Loucy (cell line): ENCODE measurements at regions not wholly inside any gene's neighbourhood (a gene's known extent, or its start where the extent isn't known, plus 50 kb on each side); places are given as distances from the start of the nearest gene placed in this dataset.
A peak's percentile ranks its signal among the peaks of the same experiment; 100 is the strongest.

Source experiments
- H2AFZ ChIP-seq: fragments of 200-600 bp; sonication (generic); 2 replicates; pipeline ENCODE4 v1.6.0; 2016; ENCODE audit warnings: antibody characterized with exemption, mild to moderate bottlenecking, low read length, moderate library complexity
- H3F3A ChIP-seq: fragments of 200-600 bp; 2 replicates; pipeline ENCODE4 v1.6.0; 2016; ENCODE audit warnings: antibody characterized with exemption, low read depth, mild to moderate bottlenecking
- H3K27me3 ChIP-seq: fragments of 200-600 bp; sonication (generic); 2 replicates; pipeline ENCODE4 v1.6.1; 2014; ENCODE audit warnings: low read length, mild to moderate bottlenecking; ENCODE audit not compliant: insufficient read depth, poor library complexity, severe bottlenecking
- H3K36me3 ChIP-seq: fragments of 200-600 bp; sonication (generic); 2 replicates; pipeline ENCODE4 v1.6.1; 2016; ENCODE audit warnings: low read length; ENCODE audit not compliant: insufficient read depth
- H3K4me1 ChIP-seq: fragments of 200-600 bp; sonication (generic); 2 replicates; pipeline ENCODE4 v1.5.1; 2014; ENCODE audit warnings: low read length, mild to moderate bottlenecking; ENCODE audit not compliant: insufficient read depth, poor library complexity, severe bottlenecking
- H3K4me2 ChIP-seq: fragments of 200-600 bp; sonication (generic); 2 replicates; pipeline ENCODE4 v1.6.0; 2014; ENCODE audit warnings: antibody characterized with exemption, low read length, low read depth, mild to moderate bottlenecking; ENCODE audit not compliant: poor library complexity, severe bottlenecking
- H3K4me3 ChIP-seq: fragments of 200-600 bp; sonication (generic); 2 replicates; pipeline ENCODE4 v1.5.1; 2014; ENCODE audit warnings: low read length, mild to moderate bottlenecking, mixed read lengths; ENCODE audit not compliant: poor library complexity, severe bottlenecking
- H3K79me2 ChIP-seq: fragments of 200-600 bp; sonication (generic); 2 replicates; pipeline ENCODE4 v1.6.1; 2014; ENCODE audit warnings: low read length; ENCODE audit not compliant: insufficient read depth
- H3K9ac ChIP-seq: fragments of 200-600 bp; sonication (generic); 2 replicates; pipeline ENCODE4 v1.6.0; 2014; ENCODE audit warnings: mild to moderate bottlenecking, low read depth, low read length, moderate library complexity; ENCODE audit not compliant: poor library complexity, severe bottlenecking
- H3K9me2 ChIP-seq: fragments of 200-600 bp; sonication (generic); replicated peaks from 2 replicates; pipeline ENCODE4 v1.6.1; 2016; ENCODE audit warnings: low read depth, low read length, mixed read lengths
- H3K9me3 ChIP-seq: fragments of 200-600 bp; sonication (generic); 2 replicates; pipeline ENCODE4 v1.6.1; 2014; ENCODE audit warnings: mild to moderate bottlenecking, antibody characterized with exemption, low read length, low read depth; ENCODE audit not compliant: insufficient read depth
- H4K20me1 ChIP-seq: fragments of 200-600 bp; sonication (generic); 2 replicates; pipeline ENCODE4 v1.6.0; 2014; ENCODE audit warnings: antibody characterized with exemption, low read length, mild to moderate bottlenecking; ENCODE audit not compliant: insufficient read depth, poor library complexity, severe bottlenecking
- CTCF ChIP-seq: fragments of 200-600 bp; sonication (generic); conservative IDR thresholded peaks from 2 replicates; pipeline ENCODE4 v1.5.1; 2014; ENCODE audit warnings: mild to moderate bottlenecking, antibody characterized with exemption, low read length
- EZH2phosphoT487 ChIP-seq: fragments of 200-600 bp; IDR thresholded peaks from 2 replicates; pipeline ENCODE4 v1.6.1; 2018; ENCODE audit warnings: antibody characterized with exemption, mild to moderate bottlenecking, moderate library complexity, borderline replicate concordance

DNA sequence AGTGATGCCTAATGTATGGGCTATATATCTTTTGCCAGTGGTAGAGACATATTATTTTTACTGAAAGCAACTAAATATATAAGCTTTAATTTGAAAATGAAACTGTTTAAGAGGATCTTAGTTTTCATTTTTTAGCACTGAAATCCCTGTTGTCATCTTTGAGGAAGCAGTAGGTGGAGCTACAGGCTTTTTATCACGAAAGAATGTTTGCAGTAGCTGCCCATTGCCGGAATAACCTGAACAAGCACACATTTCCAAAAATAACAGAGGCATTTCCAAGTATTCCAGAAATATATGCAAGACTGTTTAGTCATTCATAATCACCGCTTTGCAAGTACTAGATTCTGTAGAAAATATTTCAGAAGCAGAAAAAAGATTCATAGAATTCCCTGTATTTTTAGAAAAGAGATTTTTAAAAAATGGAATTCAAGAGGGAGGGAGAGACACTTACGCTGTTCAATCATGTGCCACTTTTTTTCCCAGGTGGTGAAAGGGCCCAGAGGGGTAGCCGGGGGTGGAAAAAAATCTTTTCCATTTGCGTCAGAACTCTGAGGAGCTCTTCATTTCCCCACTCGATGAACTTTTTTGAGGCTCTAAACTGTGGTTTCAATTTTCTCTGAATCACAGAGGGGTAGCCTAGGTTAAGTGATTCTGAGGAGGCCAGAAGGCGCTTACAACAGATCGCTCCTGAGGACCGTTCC is 142.5 kb upstream of the FERMT1 start:
- TF ChIP-seq CTCF = peak; percentile 49
- TF ChIP-seq EZH2phosphoT487 = no peak
- H3K27me3 ChIP-seq = no peaks in the 10 kb centered on the region
- no peaks in the 10 kb centered on the region for H3F3A ChIP-seq
- no peaks in the 10 kb centered on the region for H3K9me2 ChIP-seq
- H4K20me1 ChIP-seq = no peaks in the 10 kb centered on the region
- no peak overlapping the region for H3K9ac ChIP-seq
- no peaks in the 10 kb centered on the region for H3K9me3 ChIP-seq
- H3K36me3 ChIP-seq = no peaks in the 10 kb centered on the region
- no peaks in the 10 kb centered on the region for H3K79me2 ChIP-seq
- H3K4me1 ChIP-seq = peaks cover 2% of the 10 kb centered on the region
- peak overlapping the region; percentile 46 for H3K4me3 ChIP-seq
- peak overlapping the region; percentile 64 for H3K4me2 ChIP-seq
- peak overlapping the region; percentile 83 for H2AFZ ChIP-seq

DNA sequence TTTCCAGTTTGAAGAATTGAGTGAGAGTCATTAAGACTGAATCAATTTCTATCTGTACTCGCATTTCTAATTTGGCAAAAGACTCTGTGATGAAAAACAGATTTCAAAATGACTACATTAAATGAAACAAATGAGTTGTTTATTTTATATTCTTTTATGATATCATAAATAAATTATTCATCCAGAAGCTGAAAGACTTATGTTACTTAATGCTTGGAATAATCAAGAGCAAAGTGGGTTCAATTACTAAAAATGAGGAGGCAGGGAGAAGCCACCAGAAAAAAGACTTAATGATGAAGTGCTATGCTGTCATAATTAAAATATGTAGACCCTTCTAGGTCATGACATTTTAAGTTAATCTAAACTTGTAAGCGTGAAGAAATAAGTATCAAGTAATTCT is 130.6 kb upstream of the FERMT1 start:
- no peaks in the 10 kb centered on the region for H4K20me1 ChIP-seq
- H3K9me3 ChIP-seq = no peaks in the 10 kb centered on the region
- no peaks in the 10 kb centered on the region for H3K36me3 ChIP-seq
- no peak overlapping the region for H2AFZ ChIP-seq
- H3K27me3 ChIP-seq = no peaks in the 10 kb centered on the region
- H3K4me2 ChIP-seq = no peak overlapping the region
- H3F3A ChIP-seq = no peaks in the 10 kb centered on the region
- no peaks in the 10 kb centered on the region for H3K4me1 ChIP-seq
- H3K9me2 ChIP-seq = no peaks in the 10 kb centered on the region
- no peak for TF ChIP-seq CTCF
- no peak for TF ChIP-seq EZH2phosphoT487
- no peaks in the 10 kb centered on the region for H3K79me2 ChIP-seq
- H3K4me3 ChIP-seq = no peak overlapping the region
- H3K9ac ChIP-seq = no peak overlapping the region

- Histone ChIP-seq H2AFZ (no peak overlapping the region), H3K79me2 (no peaks in the 10 kb centered on the region), H3K9me2 (no peaks in the 10 kb centered on the region), H3K9ac (no peak overlapping the region), H4K20me1 (no peaks in the 10 kb centered on the region), H3K9me3 (no peaks in the 10 kb centered on the region), H3K4me3 (no peak overlapping the region), H3K4me2 (no peak overlapping the region), H3K4me1 (no peaks in the 10 kb centered on the region), H3F3A (no peaks in the 10 kb centered on the region), H3K27me3 (no peaks in the 10 kb centered on the region), H3K36me3 (no peaks in the 10 kb centered on the region)
- TF ChIP-seq CTCF (no peak), EZH2phosphoT487 (no peak)
Measured at GRCh38 chr20:6245436-6245835, 122.6 kb upstream of the FERMT1 start.
